Astrocyte (in vitro differentiated cells and primary cell): ENCODE measurements at regions not wholly inside any gene's neighbourhood (a gene's known extent, or its start where the extent isn't known, plus 50 kb on each side); places are given as distances from the start of the nearest gene placed in this dataset.

ENCODE experiments used
- EZH2 ChIP-seq: IDR thresholded peaks from 2 replicates; pipeline ENCODE4 v1.6.1; 2012; ENCODE audit warnings: mild to moderate bottlenecking, low read length, inconsistent platforms; ENCODE audit not compliant: insufficient read depth
- TF ChIP-seq, protein P1 (sequence below): IDR thresholded peaks from 2 replicates; pipeline ENCODE4 v1.5.1; 2011; ENCODE audit warnings: low read depth, mild to moderate bottlenecking, inconsistent platforms, low read length, moderate library complexity; ENCODE audit not compliant: insufficient read depth

DNA sequence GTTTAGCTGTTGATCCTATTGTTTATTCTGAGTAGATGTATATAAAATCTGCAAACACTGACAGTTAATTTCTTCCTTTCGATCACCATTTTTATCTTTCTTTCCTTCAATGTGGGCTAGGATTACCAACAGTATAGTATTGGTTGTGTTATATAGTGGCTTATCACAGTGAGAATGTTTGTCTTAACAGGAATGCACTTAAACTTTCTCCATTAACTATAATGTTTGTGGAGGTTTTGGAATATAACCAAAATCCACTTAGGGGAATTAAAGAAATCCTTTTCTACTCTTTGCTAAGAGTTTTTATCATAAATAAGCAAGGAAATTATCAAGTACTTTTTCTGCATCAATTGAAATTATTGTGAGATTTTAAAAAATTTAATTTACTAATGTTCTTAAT is 244.6 kb downstream of the LACC1 start:
- TF ChIP-seq, protein P1, sequence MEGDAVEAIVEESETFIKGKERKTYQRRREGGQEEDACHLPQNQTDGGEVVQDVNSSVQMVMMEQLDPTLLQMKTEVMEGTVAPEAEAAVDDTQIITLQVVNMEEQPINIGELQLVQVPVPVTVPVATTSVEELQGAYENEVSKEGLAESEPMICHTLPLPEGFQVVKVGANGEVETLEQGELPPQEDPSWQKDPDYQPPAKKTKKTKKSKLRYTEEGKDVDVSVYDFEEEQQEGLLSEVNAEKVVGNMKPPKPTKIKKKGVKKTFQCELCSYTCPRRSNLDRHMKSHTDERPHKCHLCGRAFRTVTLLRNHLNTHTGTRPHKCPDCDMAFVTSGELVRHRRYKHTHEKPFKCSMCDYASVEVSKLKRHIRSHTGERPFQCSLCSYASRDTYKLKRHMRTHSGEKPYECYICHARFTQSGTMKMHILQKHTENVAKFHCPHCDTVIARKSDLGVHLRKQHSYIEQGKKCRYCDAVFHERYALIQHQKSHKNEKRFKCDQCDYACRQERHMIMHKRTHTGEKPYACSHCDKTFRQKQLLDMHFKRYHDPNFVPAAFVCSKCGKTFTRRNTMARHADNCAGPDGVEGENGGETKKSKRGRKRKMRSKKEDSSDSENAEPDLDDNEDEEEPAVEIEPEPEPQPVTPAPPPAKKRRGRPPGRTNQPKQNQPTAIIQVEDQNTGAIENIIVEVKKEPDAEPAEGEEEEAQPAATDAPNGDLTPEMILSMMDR = no peak
- no peak for TF ChIP-seq EZH2
